ENCODE measurements at regions not wholly inside any gene's neighbourhood (a gene's known extent, or its start where the extent isn't known, plus 50 kb on each side); places are given as distances from the start of the nearest gene placed in this dataset.
"Not testable (repeated sequence)": the region's sequence is repeated elsewhere in the genome, so short reads cannot be mapped to it uniquely, and the experiment has no call there.

DNA sequence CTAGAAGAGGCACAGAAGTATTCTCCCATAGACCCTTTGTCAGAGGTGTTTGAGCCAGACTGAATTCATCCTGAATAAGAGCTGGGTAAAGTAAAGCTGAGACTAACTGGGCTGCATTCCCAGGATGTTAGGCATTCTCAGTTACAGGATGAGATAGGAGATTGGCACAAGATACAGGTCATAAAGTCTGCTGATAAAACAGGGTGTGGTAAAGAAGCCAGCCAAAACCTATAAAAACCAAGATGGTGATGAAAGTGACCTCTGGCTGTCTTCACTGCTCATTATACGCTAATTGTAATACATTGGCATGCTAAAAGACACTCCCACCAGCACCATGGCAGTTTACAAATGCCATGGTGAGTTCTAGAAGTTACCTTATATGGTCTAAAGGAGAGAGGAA lies 364.9 kb upstream of the TMEFF2 start:
- no peak for DNase-seq (ENCODE audit: extremely low read depth in 1 of 11, low read depth in 9 of 11, low spot score in 4 of 11)

DNA sequence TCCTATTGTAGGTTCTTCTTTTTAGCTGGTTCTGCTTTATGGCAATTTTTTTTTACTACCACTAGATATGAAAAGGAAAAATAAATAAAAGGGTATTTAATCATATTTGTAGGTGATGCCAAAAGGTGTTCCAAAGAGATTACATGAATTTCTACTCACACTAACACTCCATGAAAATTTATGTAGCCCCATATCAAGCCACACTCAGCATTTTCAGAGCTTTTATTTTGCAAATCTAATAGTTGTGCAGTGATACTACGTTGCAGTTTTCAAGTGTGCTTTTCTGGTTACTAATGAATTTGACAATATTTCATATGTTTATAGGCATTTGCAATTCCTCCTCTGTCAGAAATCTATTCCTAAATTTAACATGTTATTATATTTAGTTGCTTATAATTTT lies 363.9 kb upstream of the TMEFF2 start:
- DNase-seq (ENCODE audit: extremely low read depth in 1 of 11, low read depth in 9 of 11, low spot score in 4 of 11), result no peak

DNA sequence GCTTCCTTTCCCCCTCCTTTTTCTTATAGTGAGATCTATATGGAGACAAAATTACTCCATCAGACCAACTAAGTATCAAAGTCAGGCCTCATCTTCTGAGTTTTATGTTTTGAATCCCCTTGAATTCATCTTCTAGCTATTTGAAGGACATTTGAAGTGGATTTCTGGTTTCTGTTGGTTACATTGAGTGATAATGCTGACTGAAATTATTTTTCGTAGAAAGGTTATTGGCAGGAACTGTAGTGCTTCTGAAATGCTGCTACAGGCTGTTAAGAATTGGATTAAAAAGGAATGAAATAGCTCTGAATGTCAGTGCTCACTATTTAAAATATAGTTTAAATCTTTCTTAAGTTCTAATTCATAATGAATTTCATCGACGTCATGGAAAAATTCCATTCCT lies 361.0 kb upstream of the TMEFF2 start:
- no peak for DNase-seq (ENCODE audit: extremely low read depth in 1 of 11, low read depth in 9 of 11, low spot score in 4 of 11)

DNA sequence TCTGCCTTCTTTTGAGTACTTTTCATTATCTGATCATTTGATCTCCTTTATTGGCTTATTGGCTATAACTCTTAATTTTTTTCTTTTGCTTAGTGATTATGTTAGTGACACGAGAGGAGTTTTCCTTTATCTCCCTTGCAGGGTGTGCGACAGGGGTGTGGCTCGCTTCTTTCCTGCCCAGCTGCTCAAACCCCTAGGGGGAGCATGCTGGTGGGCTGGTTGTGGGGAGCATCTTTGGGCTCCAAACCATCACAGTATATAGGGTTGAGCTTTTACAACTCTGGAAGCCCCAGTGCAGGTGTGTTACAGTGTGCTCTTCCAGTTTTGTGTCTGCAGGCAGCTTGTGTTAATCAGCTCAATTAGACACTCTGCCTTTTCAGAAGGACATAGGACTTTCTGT lies 357.0 kb upstream of the TMEFF2 start:
- DNase-seq (ENCODE audit: extremely low read depth in 1 of 11, low read depth in 9 of 11, low spot score in 4 of 11), result no peak

- no peak for DNase-seq (ENCODE audit: extremely low read depth in 1 of 11, low read depth in 9 of 11, low spot score in 4 of 11)
Observed at GRCh38 chr2:192546565-192546964, 351.8 kb upstream of the TMEFF2 start.

DNA sequence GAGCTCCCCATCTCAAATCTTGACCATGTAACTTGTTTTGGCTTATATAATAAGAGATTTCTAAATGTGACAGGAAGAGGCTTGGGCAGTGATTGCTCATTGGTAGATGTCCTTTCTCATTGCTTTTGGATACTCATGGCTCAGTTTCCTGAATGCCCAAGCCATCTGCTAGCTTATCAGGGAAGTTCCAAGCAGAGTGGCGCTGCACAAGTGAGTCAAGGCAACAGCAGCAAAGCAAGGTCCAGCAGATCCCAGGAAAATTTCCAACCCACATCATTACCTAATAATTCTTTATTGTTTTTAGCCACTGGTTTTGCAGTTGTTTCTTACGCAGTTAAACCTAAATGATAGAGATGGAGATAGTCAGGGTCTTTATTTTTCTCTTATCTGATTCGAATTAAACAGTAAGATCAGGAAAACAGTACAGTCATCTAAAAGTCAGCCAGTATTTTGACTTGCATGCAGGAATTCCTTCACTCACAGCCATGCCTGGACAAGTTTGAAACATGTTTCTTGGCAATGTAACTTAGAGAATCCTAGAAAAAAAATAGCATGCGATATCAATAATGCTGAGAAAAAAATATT lies 349.7 kb upstream of the TMEFF2 start:
- DNase-seq (ENCODE audit: extremely low read depth in 1 of 11, low read depth in 9 of 11, low spot score in 4 of 11), result no peak

DNA sequence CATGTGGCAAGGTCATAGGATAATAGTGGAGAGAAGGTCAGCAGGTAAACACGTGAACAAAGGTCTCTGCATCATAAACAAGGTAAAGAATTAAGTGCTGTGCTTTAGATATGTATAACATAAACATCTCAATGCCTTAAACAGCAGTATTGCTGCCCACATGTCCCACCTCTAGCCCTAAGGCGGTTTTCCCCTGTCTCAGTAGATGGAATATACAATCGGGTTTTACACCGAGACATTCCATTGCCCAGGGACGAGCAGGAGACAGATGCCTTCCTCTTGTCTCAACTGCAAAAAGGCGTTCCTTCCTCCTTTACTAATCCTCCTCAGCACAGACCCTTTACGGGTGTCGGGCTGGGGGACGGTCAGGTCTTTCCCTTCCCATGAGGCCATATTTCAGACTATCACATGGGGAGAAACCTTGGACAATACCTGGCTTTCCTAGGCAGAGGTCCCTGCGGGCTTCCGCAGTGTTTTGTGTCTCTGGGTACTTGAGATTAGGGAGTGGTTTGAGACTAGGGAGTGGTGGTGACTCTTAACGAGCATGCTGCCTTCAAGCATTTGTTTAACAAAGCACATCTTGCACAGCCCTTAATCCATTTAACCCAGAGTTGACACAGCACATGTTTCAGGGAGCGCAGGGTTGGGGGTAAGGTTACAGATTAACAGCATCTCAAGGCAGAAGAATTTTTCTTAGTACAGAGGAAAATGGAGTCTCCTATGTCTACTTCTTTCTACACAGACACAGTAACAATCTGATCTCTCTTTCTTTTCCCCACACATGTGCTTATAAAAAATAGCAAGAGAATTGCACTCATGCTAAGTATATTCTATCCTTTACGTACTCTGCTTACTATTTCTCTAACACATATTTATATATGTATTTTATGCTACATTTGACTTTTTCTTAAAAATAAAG lies 347.7 kb upstream of the TMEFF2 start:
- DNase-seq (ENCODE audit: extremely low read depth in 1 of 11, low read depth in 9 of 11, low spot score in 4 of 11), result not testable (repeated sequence)

GRCh38 chr2:192539306-192539705 lies 344.6 kb upstream of the TMEFF2 start:
- DNase-seq (ENCODE audit: extremely low read depth in 1 of 11, low read depth in 9 of 11, low spot score in 4 of 11), result no peak

DNA sequence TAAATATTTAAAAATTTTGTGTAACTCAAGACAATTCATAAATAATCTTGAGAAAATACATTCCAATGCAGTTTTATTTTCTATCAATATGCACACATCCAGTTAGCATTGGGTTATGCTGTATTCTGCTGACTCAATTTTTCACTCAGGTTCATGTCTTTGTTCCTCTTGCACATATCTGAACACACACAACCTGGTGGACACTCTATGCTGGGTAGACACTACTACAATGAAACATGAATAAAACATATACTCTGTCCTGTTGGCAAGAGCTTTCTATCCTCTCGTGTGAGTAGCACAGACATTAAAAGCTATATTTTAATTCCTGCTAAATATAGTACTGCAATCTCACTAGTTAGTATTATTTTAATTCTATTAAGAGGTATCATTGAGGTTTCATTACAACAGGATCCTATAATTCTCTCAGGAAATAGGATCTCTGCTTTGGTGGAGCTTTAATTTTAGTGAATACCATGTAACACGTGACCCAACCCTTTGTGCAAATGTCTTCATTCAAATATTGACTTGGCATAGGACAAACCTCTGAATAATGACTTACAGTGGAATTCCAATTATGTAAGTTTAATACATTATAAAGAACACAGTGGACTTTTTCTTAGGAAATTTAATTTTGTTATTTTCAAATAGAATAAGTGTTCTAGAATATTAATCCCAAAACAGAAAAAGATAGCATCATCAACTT lies 342.3 kb upstream of the TMEFF2 start:
- DNase-seq (ENCODE audit: extremely low read depth in 1 of 11, low read depth in 9 of 11, low spot score in 4 of 11), result no peak

DNA sequence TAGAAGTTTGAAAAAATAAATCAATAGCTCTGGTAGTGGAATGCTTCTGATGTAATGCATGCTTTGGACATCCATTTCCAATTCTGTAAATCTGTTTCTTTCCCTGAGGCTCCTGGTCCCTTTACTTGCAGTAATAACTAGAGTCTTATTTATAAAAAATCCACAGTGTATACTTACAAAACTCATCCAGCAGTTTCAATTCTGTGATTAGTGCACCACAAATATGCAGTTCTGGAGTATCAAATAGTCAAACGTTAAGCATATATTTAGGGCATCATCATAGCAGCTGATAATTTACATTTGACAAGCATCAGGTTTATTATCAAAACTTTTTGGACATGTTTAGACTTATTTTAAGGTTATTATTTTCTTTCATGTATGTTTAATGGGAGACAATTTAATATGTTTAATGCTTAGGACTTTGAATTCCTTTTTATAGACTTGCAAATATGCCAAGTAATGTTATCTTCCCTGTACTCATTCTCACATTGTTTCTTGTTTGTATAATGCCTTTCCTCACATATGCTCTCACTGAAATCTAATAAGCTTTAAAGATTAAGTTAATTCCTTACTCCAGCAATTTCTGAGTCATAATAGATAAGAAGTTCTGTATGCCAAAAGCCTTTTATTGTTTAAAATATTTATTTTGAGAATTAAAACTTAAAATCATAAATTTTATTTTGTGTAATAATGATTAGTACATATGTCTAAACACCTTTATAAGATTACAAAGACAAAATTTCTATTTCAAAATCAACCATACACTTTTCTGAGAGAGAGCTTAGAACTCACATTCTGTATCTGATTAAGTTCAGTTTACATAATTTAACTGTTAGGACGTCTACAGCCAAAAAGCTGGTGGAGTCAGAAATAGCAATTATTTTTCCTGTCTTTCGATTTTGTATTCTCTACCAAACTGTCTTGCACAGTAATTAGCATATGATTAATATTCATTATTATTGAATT lies 341.5 kb upstream of the TMEFF2 start:
- DNase-seq (ENCODE audit: extremely low read depth in 1 of 11, low read depth in 9 of 11, low spot score in 4 of 11), result no peak

- no peak for DNase-seq (ENCODE audit: extremely low read depth in 1 of 11, low read depth in 9 of 11, low spot score in 4 of 11)
Observed at GRCh38 chr2:192534072-192534471, 339.3 kb upstream of the TMEFF2 start.

GRCh38 chr2:192524642-192525251 lies 330.0 kb upstream of the TMEFF2 start:
- DNase-seq (ENCODE audit: extremely low read depth in 1 of 11, low read depth in 9 of 11, low spot score in 4 of 11), result not testable (repeated sequence)

- not testable (repeated sequence) for DNase-seq (ENCODE audit: extremely low read depth in 1 of 11, low read depth in 9 of 11, low spot score in 4 of 11)
Observed at GRCh38 chr2:192524214-192524613, 329.5 kb upstream of the TMEFF2 start.

GRCh38 chr2:192515937-192516336 lies 321.2 kb upstream of the TMEFF2 start:
- DNase-seq (ENCODE audit: extremely low read depth in 1 of 11, low read depth in 9 of 11, low spot score in 4 of 11), result no peak

DNA sequence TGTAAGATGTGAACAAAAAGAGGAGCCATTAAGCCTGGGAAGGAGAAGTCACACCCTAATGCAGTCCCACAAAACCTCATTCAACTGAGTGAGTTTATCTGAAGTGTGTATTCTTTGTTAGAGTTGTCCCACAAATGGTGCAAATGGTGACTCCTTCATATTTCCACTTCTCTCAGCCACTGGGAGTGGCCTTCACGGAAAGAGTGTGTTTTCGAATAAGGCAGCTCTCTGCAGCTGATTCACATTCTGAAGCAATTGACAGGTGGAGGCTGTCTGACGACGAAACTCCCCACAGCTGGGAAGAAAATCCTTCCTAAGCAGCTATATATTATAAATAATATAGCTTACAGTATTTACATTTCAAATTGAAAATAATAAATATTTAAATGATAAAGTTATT lies 318.8 kb upstream of the TMEFF2 start:
- no peak for DNase-seq (ENCODE audit: extremely low read depth in 1 of 11, low read depth in 9 of 11, low spot score in 4 of 11)

DNA sequence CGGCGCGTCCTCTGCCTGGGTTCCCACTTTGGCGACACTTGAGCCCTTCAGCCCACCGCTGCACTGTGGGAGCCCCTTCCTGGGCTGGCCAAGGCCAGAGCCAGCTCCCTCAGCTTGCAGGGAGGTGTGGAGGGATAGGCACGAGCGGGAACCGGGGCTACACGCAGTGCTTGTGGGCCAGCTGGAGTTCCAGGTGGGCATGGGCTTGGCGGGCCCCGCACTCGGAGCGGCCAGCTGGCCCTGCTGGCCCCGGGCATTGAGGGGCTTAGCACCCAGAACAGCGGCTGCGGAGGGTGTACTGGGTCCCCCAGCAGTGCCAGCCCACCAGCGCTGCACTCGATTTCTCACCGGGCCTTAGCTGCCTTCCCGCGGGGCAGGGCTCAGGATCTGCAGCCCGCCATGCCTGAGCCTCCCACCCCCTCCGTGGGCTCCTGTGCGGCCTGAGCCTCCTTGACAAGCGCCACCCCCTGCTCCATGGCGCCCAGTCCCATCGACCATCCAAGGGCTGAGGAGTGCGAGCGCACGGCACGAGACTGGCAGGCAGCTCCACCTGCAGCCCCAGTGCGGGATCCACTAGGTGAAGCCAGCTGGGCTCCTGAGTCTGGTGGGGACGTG lies 313.2 kb upstream of the TMEFF2 start:
- not testable (repeated sequence) for DNase-seq (ENCODE audit: extremely low read depth in 1 of 11, low read depth in 9 of 11, low spot score in 4 of 11)

DNA sequence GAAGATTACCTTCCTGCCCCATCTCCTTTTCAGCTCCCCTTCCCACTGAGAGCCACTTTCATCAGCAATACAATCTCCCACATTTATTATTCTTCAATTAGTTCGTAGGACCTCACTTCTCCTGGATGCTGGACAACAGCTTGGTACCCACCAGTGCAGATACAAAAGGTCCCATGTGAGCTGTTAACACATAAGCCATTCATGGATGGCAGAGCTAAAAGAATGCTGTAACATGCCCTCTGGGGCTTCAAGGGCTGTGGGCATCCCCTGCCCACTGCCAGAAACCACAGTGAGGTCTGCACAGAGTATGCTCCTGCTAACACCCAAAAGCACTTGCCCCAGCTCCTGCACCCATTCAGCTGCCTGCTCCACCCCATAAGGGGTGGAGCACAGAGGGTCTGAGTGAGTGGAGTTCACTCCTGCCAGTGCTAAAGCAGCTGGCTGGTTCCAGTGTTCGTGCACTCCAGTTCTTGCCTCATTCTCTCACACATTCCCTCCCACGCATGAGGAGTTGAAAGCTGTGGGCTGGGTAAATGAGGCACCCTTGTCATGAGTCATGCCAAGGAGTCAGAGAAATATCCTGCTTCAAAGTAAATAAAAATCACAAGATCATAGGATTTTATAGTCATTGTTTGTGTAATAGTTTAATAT lies 305.9 kb upstream of the TMEFF2 start:
- DNase-seq (ENCODE audit: extremely low read depth in 1 of 11, low read depth in 9 of 11, low spot score in 4 of 11), result peak in 2 of 11 donors; percentile 1 to 5

DNA sequence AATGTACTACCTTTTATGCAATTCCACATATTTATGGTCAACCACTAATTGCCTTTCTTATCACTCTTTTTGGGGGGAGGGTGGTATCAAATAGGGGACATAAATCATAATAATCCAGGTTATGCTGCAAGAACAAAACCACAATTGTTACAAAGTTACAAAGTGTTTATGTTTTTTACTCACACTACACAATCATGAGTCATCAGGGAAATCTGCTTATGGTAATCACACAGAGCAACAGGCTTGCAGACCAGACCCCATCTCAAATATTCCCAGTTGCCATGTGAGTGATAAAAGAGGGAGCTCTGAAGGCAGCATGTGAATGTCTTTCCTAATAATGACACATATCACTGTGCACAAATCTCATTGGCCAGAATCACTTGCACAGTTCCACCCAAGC lies 304.7 kb upstream of the TMEFF2 start:
- DNase-seq (ENCODE audit: extremely low read depth in 1 of 11, low read depth in 9 of 11, low spot score in 4 of 11), result no peak
